ENCODE measurements at regions not wholly inside any gene's neighbourhood (a gene's known extent, or its start where the extent isn't known, plus 50 kb on each side); places are given as distances from the start of the nearest gene placed in this dataset.

GRCh38 chr3:164832216-164832615 lies 246.1 kb downstream of the SI start:
- TF ChIP-seq ZBTB7A (IDR thresholded peaks at IDR 0.05; ENCODE audit: low read depth) (no peak), CEBPB (IDR thresholded peaks at IDR 0.05) (no peak), REST (IDR thresholded peaks at IDR 0.05; ENCODE audit: low read depth) (no peak), EP300 (IDR thresholded peaks at IDR 0.05; ENCODE audit: borderline replicate concordance) (no peak), CREB1 (IDR thresholded peaks at IDR 0.05; ENCODE audit: low read depth) (no peak), NFIC (IDR thresholded peaks at IDR 0.05) (no peak), USF1 (IDR thresholded peaks at IDR 0.05) (no peak), FOXM1 (IDR thresholded peaks at IDR 0.05; ENCODE audit: borderline replicate concordance, low read depth) (no peak), MAX (IDR thresholded peaks at IDR 0.05) (no peak), RAD21 (IDR thresholded peaks at IDR 0.05; ENCODE audit: low read depth) (no peak), TAF1 (IDR thresholded peaks at IDR 0.05; ENCODE audit: low read depth) (no peak), EGR1 (IDR thresholded peaks at IDR 0.05) (no peak), TEAD4 (IDR thresholded peaks at IDR 0.05) (no peak)
